Activated CD4-positive, alpha-beta T cell treated with anti-CD3 and anti-CD28 coated beads for 48 hours (primary cell): ENCODE measurements at regions not wholly inside any gene's neighbourhood (a gene's known extent, or its start where the extent isn't known, plus 50 kb on each side); places are given as distances from the start of the nearest gene placed in this dataset.
"Not testable (repeated sequence)": the region's sequence is repeated elsewhere in the genome, so short reads cannot be mapped to it uniquely, and the experiment has no call there.

Experiments used
- DNase-seq: peaks from one replicate; pipeline ENCODE4 v3.0.0-alpha.2; 2020

GRCh38 chr10:35817109-35817508 is 175.0 kb upstream of the FZD8 start:
- not testable (repeated sequence) for DNase-seq

DNA sequence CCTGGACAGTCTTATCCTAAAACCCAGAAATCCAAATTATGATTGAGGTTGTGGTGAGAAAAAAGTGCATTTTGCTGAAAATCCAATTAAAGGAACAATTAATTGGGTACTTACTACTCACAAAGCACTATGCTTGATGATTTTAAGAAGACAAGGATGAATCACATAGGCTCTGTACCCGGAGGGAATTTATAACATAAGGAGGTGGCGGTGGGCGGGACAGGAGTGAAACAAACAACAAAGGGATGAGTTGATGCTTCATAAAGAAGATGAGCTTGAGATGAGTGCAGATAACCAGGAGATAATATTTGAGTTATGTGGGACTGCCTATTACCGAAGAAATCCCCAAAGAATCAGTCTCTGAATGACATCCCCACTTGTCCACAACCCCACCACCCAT is 171.1 kb upstream of the FZD8 start:
- DNase-seq, result no peak

DNA sequence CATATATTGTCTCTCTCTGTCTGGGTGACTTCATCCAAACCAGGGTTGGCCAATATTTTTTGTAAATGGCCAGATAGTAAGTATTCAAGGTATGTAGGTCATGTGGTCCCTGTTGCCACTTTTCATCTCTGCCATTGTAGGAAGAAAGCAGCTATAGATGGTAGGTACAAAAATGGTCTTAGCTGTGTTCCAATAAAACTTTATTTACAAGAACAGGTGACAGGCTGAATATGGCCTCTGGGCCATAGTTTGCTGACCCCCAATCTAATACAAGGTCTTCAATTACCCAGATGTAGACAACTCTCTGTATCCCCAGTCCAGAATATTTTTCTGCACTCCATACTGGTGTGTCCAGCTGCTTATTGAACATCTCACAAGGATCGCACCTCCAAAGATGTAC is 166.2 kb upstream of the FZD8 start:
- no peak for DNase-seq

- no peak for DNase-seq
These were observed 160.9 kb upstream of the FZD8 start for GRCh38 chr10:35803046-35803445.

GRCh38 chr10:35797187-35797586 is 155.1 kb upstream of the FZD8 start:
- DNase-seq, result no peak

GRCh38 chr10:35795131-35795824 is 153.2 kb upstream of the FZD8 start:
- no peak for DNase-seq

- no peak for DNase-seq
These were observed 152.6 kb upstream of the FZD8 start for GRCh38 chr10:35794703-35795102.

GRCh38 chr10:35792291-35792690 is 150.2 kb upstream of the FZD8 start:
- DNase-seq, result no peak

DNA sequence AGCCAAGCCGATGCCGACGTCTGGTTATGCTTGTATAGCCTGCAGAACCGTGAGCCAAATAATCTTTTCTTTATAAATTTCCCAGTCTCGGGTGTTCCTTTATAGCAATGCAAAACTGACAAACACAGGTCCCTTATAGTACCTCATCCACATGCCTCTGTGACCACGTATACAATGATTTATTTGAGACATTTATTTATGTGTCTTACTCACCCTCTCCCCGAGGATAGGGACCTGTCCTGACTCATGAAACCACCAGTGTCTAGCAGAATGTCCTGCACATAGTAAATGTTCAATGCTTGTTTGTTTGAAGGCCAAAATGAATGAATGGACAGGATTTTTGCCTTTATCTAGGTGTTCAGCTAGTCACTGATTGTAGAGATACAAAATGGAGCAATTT is 147.9 kb upstream of the FZD8 start:
- DNase-seq, result no peak

- no peak for DNase-seq
These were observed 142.7 kb upstream of the FZD8 start for GRCh38 chr10:35784751-35785150.

DNA sequence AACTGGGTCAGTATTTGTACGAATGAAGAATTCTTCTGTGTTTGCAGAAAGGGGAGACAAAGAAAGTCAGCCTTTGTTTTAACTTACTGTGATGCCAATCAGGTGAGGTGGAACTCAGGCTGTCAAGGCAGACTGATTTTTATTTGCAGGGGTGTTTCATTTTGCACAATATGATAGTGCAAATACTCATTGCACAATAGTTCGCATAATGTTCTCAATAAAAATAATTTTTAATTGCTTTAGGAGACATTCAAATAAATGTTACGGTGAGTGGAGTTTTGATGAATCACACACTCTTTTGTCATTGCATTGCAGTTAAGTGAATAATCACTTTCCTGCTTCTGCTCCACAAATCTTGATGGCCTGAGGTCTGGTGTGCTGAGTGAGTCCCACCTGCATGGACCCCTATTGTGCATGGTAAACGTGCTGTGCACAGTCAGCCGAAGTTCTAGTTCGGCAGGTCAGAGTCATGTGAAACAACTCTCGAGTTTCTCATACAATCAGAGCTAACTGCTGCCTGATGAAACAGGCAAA is 141.3 kb upstream of the FZD8 start:
- no peak for DNase-seq

GRCh38 chr10:35781643-35782035 is 139.5 kb upstream of the FZD8 start:
- no peak for DNase-seq

DNA sequence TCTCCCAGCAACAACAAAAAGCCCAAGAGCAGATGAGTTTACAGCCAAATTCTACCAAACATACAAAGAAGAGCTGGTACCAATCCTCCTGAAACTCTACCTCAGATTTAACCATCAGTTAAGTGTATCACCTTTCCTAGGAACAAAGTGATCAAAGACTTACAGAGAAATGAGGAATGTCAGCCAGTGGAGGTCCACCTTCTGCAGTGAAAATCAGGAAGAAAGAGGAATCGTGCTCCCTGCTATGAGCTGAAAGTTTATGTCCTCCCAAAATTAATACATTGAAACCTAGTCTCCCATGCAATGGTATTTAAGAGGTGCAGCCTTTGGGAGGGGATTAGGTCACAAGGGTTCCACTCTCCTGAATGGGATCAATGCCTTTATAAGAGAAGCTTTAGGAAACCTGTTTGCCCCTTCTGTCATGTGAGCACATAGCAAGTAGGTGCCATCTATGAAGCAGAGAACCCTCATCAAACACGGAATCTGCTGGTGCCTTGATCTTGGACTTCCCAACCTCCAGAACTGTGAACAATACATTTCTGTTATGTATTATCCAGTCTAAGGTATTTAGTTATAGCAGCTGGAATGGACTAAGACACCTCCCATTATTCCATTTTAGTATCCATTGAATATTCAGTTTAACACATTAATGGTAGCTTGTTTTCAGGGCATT is 139.0 kb upstream of the FZD8 start:
- no peak for DNase-seq

DNA sequence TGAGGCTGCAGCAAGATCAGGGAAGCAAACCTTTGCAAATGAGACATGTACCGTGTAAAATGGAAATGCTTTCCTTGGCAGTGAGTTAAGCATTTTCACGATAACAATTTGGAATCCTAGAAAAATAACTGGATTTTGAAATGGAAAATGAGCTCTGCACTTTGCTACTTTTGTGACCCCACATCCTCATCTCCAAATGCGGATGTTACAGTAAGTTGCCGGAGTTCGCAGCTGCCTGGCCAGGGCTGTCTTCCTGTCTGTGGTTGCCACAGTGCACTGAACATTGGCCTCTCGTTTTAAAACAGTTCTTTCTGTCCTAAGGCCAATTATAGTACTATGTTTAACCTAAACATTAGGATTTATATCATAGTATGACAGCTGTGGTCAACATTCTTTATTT is 136.2 kb upstream of the FZD8 start:
- DNase-seq, result no peak

DNA sequence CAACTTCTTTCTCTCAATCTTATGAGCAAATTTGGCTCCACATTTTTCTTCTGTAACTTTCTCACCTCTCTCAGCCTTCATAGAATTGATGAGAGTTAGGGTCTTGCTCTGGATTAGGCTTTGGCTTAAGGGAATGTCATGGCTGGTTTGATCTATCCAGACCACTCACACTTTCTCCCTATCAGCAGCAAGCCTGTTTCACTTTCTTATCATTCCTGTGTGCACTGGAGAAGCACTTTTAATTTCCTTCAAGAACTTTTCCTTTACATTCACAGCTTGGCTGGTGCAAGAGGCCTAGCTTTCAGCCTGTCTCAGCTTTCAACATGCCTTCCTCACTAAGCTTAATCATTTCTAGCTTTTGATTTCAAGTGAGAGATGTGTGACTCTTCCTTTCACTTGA is 134.5 kb upstream of the FZD8 start:
- not testable (repeated sequence) for DNase-seq

DNA sequence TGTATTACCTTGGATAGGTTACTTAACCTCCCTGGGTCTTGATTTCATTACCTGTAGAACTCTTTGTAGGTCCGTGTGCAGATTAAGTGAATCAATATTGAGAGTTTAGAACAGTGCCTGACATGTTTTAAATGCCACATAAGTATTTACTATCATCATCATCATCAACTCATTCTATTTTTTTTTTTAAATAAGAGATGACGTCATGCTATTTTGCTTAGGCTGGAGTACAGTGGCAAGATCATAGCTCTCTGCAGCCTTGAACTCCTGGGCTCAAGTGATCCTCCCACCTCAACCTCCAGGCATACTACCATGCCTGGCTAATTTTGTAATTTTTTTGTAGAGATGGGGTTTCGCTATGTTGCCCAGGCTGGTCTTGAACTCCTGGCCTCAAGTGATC is 132.0 kb upstream of the FZD8 start:
- DNase-seq, result no peak

- DNase-seq, result no peak
These were observed 128.8 kb upstream of the FZD8 start for GRCh38 chr10:35770817-35771355.

DNA sequence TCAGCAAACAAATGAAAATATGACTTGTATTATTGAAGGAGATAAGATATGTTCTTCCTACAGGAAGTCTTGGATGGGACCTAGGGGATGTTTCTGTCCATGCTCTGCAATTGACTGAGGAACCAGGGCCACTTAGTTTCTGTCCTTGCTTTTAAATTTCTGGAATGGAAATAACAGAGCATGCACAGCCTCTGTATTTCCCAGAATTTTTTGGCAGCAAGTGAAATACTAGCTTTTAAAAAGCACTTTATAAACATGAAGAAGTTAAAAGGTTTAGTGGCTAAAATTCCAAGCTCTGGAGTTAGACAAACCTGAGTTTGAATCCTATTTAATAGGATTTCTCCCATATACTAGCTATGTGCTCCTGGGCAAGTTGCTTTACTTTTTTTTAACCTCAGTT is 127.7 kb upstream of the FZD8 start:
- DNase-seq, result no peak

- no peak for DNase-seq
These were observed 126.6 kb upstream of the FZD8 start for GRCh38 chr10:35768731-35769130.

DNA sequence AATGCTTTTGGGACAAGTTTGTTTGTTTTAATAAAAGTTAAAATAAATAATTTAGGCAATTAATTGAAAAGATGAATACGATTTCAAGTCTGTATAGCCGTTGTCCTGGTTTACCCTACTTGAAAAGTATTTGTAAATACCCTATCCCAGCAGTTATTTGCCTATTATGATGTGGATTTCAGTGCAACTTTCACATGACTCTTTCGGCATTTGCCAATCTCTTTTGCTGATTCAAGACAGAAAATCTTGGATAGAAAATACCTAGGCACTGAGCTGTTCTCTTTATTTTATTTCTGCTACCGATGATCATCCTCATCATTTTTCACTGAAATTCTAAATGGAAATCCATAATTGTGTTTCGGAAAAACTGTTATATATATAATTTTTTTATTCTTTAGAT is 125.9 kb upstream of the FZD8 start:
- DNase-seq, result no peak

DNA sequence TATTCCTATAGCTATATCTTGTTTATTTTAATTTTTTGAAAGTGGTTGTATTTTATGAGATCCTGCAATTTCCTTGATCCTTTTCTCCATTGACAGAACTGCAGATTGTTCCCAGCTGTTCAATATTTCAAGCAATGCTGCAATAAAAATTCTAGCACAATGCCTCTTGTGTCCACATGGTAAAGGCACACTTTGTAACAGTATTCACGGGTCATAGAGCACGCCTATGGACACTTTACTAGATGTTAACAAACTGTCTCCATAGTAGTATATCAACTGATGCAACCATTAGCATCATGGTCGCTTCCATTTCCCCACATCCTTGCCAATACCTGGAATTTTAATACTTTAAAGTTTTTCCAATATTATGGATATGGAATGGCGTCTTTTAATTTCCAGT is 123.9 kb upstream of the FZD8 start:
- DNase-seq, result no peak

DNA sequence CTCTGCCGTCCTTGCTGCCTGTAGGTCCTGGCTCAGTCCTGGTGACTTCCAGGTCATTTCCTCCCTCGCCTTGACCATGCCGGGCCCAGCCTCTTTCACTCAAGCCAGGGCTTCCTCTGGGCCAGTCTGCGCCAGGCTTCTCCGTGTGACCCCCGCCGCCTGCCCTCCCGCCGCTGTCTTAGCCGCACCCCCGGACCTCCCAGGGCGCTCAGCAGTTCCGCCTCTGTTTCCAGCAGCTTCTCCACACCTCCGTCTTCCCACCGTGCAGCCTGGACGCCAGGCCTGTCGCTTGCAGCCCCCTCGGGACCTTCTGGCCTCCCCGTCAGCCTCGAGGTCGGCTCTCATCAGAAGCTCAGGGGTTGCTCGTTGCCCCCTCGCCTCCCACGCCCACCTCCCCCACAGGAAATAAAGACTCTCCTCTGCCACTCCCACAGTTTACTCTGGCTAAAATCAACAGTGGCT is 123.0 kb upstream of the FZD8 start:
- no peak for DNase-seq

- DNase-seq, result no peak
These were observed 120.4 kb upstream of the FZD8 start for GRCh38 chr10:35762311-35763030.

GRCh38 chr10:35758076-35758475 is 116.0 kb upstream of the FZD8 start:
- no peak for DNase-seq
